Epithelial cell of proximal tubule (primary cell): ENCODE measurements at regions not wholly inside any gene's neighbourhood (a gene's known extent, or its start where the extent isn't known, plus 50 kb on each side); places are given as distances from the start of the nearest gene placed in this dataset.

Experiments used
- DNase-seq: peaks from one replicate; pipeline ENCODE4 v3.0.0-alpha.2; 2011; ENCODE audit warnings: low read depth
- H3K4me3 ChIP-seq: 2 replicates; pipeline ENCODE4 v1.5.1; 2011; ENCODE audit warnings: low read depth, mild to moderate bottlenecking, low read length
- CTCF ChIP-seq: conservative IDR thresholded peaks from 2 replicates; pipeline ENCODE4 v1.5.1; 2012; ENCODE audit warnings: low read depth, mild to moderate bottlenecking, low read length

- H3K4me3 ChIP-seq, result no peak overlapping the region
- no peak for DNase-seq
- no peak for TF ChIP-seq CTCF
These were observed 179.7 kb downstream of the CHRM3 start for GRCh38 chr1:239566074-239566473.

- no peak for DNase-seq
- H3K4me3 ChIP-seq, result no peak overlapping the region
- no peak for TF ChIP-seq CTCF
These were observed 184.5 kb downstream of the CHRM3 start for GRCh38 chr1:239570878-239571277.

GRCh38 chr1:239572183-239572582 lies 185.8 kb downstream of the CHRM3 start:
- no peak for DNase-seq
- H3K4me3 ChIP-seq, result no peak overlapping the region
- TF ChIP-seq CTCF, result no peak

GRCh38 chr1:239574112-239574511 lies 187.7 kb downstream of the CHRM3 start:
- TF ChIP-seq CTCF, result no peak
- DNase-seq, result no peak
- H3K4me3 ChIP-seq, result no peak overlapping the region

GRCh38 chr1:239575113-239575512 lies 188.7 kb downstream of the CHRM3 start:
- no peak for DNase-seq
- no peak for TF ChIP-seq CTCF
- no peak overlapping the region for H3K4me3 ChIP-seq

GRCh38 chr1:239583536-239583935 lies 197.2 kb downstream of the CHRM3 start:
- TF ChIP-seq CTCF, result no peak
- DNase-seq, result no peak
- H3K4me3 ChIP-seq, result no peak overlapping the region

GRCh38 chr1:239586128-239586527 lies 199.8 kb downstream of the CHRM3 start:
- TF ChIP-seq CTCF, result no peak
- no peak overlapping the region for H3K4me3 ChIP-seq
- no peak for DNase-seq
